ENCODE measurements at regions not wholly inside any gene's neighbourhood (a gene's known extent, or its start where the extent isn't known, plus 50 kb on each side); places are given as distances from the start of the nearest gene placed in this dataset.

- POLR2A ChIA-PET = no interaction called here
Observed at GRCh38 chr1:215360758-215361157, 206.3 kb upstream of the KCTD3 start.

GRCh38 chr1:215375381-215375780 lies 191.7 kb upstream of the KCTD3 start:
- POLR2A ChIA-PET = no interaction called here
- no peak for DNase-seq (ENCODE audit: unreplicated experiment)
- CTCF ChIA-PET = interaction anchor here (0.6 to 1.4 kb wide), 3 partner anchors 11 to 276 kb away, joined by 3 to 4 read pairs (median 3); no protein-coding TSS in a partner anchor
- no peaks in the 10 kb centered on the region for H3K9me3 Mint-ChIP-seq (ENCODE audit: unreplicated experiment)
- no peak overlapping the region for H3K4me3 Mint-ChIP-seq (ENCODE audit: unreplicated experiment)
- no peaks in the 10 kb centered on the region for H3K27me3 Mint-ChIP-seq (ENCODE audit: insufficient read depth, unreplicated experiment)
- peaks cover 8% of the 10 kb centered on the region for H3K4me1 Mint-ChIP-seq (ENCODE audit: insufficient read depth, unreplicated experiment)
- H3K27ac Mint-ChIP-seq (ENCODE audit: low read depth, unreplicated experiment) = no peak overlapping the region
- no peaks in the 10 kb centered on the region for H3K36me3 Mint-ChIP-seq (ENCODE audit: insufficient read depth, unreplicated experiment)
- intact Hi-C loops (cut with micrococcal nuclease) = loop anchor here (10.0 kb wide), 1 partner anchor 681 kb away; no protein-coding TSS in a partner anchor
- no TSS peak for BruUV-seq (replicated peaks)
- TF ChIP-seq CTCF (IDR thresholded peaks at IDR 0.05; ENCODE audit: unreplicated experiment) = no peak

More at GRCh38 chr1:215360758-215361157, 206.3 kb upstream of the KCTD3 start:
- CTCF ChIA-PET = interaction anchor here (0.6 to 1.3 kb wide), 3 partner anchors 13 to 76 kb away, joined by 3 to 4 read pairs (median 4); no protein-coding TSS in a partner anchor
- intact Hi-C loops (cut with micrococcal nuclease) = no loop called here
- no TSS peak for BruUV-seq (replicated peaks)
- no peak for TF ChIP-seq CTCF (IDR thresholded peaks at IDR 0.05; ENCODE audit: unreplicated experiment)
- Mint-ChIP-seq H3K4me3 (ENCODE audit: unreplicated experiment) (no peak overlapping the region), H3K27ac (ENCODE audit: low read depth, unreplicated experiment) (no peak overlapping the region), H3K9me3 (ENCODE audit: unreplicated experiment) (peaks cover 7% of the 10 kb centered on the region), H3K36me3 (ENCODE audit: insufficient read depth, unreplicated experiment) (no peaks in the 10 kb centered on the region), H3K4me1 (ENCODE audit: insufficient read depth, unreplicated experiment) (no peaks in the 10 kb centered on the region), H3K27me3 (ENCODE audit: insufficient read depth, unreplicated experiment) (no peaks in the 10 kb centered on the region)
- no peak for DNase-seq (ENCODE audit: unreplicated experiment)

GRCh38 chr1:215376544-215377264 lies 190.4 kb upstream of the KCTD3 start:
- Mint-ChIP-seq H3K4me3 (ENCODE audit: unreplicated experiment) (no peak overlapping the region), H3K27ac (ENCODE audit: low read depth, unreplicated experiment) (no peak overlapping the region), H3K4me1 (ENCODE audit: insufficient read depth, unreplicated experiment) (peaks cover 8% of the 10 kb centered on the region), H3K36me3 (ENCODE audit: insufficient read depth, unreplicated experiment) (no peaks in the 10 kb centered on the region), H3K9me3 (ENCODE audit: unreplicated experiment) (no peaks in the 10 kb centered on the region), H3K27me3 (ENCODE audit: insufficient read depth, unreplicated experiment) (no peaks in the 10 kb centered on the region)
- no TSS peak for BruUV-seq (replicated peaks)
- POLR2A ChIA-PET = interaction anchor here (1.4 kb wide), 1 partner anchor 9 kb away, joined by 3 read pairs; no protein-coding TSS in a partner anchor
- no peak for TF ChIP-seq CTCF (IDR thresholded peaks at IDR 0.05; ENCODE audit: unreplicated experiment)
- DNase-seq (ENCODE audit: unreplicated experiment) = peak; percentile 56
- CTCF ChIA-PET = interaction anchor here (0.6 to 1.4 kb wide), 6 partner anchors 9 to 739 kb away, joined by 3 to 4 read pairs (median 3); no protein-coding TSS in a partner anchor
- intact Hi-C loops (cut with micrococcal nuclease) = loop anchor here (10.0 kb wide), 1 partner anchor 682 kb away; no protein-coding TSS in a partner anchor

- Mint-ChIP-seq H3K4me1 (ENCODE audit: insufficient read depth, unreplicated experiment) (peaks cover 8% of the 10 kb centered on the region), H3K9me3 (ENCODE audit: unreplicated experiment) (no peaks in the 10 kb centered on the region), H3K27ac (ENCODE audit: low read depth, unreplicated experiment) (no peak overlapping the region), H3K27me3 (ENCODE audit: insufficient read depth, unreplicated experiment) (no peaks in the 10 kb centered on the region), H3K36me3 (ENCODE audit: insufficient read depth, unreplicated experiment) (no peaks in the 10 kb centered on the region), H3K4me3 (ENCODE audit: unreplicated experiment) (no peak overlapping the region)
- intact Hi-C loops (cut with micrococcal nuclease) = loop anchor here (10.0 kb wide), 1 partner anchor 683 kb away; no protein-coding TSS in a partner anchor
- no peak for DNase-seq (ENCODE audit: unreplicated experiment)
- no peak for TF ChIP-seq CTCF (IDR thresholded peaks at IDR 0.05; ENCODE audit: unreplicated experiment)
- ChIA-PET POLR2A (interaction anchor here (0.7 to 1.4 kb wide), 2 partner anchors 10 to 11 kb away, joined by 3 read pairs; no protein-coding TSS in a partner anchor), CTCF (interaction anchor here (0.6 to 1.4 kb wide), 5 partner anchors 66 to 740 kb away, joined by 3 to 4 read pairs (median 3); no protein-coding TSS in a partner anchor)
- no TSS peak for BruUV-seq (replicated peaks)
Observed at GRCh38 chr1:215377746-215378145, 189.4 kb upstream of the KCTD3 start.

All from MCF 10A (cell line).